ENCODE measurements at regions not wholly inside any gene's neighbourhood (a gene's known extent, or its start where the extent isn't known, plus 50 kb on each side); places are given as distances from the start of the nearest gene placed in this dataset.

DNA sequence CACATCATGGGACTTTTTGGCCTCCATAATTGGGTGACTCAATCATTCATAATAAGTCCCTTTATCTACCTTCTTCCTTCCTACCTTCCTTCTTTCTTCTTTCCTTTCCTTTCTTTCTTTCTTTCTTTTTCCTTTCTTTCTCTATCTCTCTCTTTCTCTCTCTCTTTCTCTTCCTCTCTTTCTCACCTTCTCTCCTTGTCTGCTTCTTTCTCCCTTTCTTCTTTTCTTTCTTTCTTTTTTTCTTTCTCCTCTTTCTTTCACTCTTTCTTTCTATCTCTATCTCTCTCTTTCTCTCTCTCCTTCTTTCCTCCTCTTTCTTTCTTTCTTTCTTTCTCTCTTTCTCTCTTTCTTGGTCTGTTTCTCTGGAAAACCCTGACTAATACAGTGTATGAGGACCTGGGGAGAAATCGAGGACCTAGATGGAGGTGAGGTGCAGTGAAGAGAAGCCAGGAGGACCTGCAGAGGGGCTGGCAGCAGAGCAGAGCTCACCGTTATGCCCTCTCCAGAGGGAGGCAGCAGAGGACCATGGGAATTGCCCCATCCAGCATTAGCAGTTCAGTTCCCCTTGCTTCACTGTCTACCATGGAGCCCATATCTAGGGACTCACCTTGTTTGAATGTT lies 52.7 kb upstream of the BTRC start:
- Histone ChIP-seq H3K9ac (ENCODE audit: low read length) (no peak overlapping the region), H3K4me1 (ENCODE audit: insufficient read depth, low read length) (no peaks in the 10 kb centered on the region), H3K9me3 (ENCODE audit: low read length) (no peaks in the 10 kb centered on the region), H3K27ac (ENCODE audit: low read depth, low read length) (no peak overlapping the region), H3K4me3 (ENCODE audit: low read depth in 1 of 2, low read length in 2 of 2) (no peak overlapping the region), H3K27me3 (ENCODE audit: control insufficient read depth in 1 of 2, insufficient read depth in 2 of 2, low read length in 2 of 2) (peaks cover 0 to 8% of the 10 kb centered on the region in 2 donors), H3K36me3 (ENCODE audit: insufficient read depth, low read length) (no peaks in the 10 kb centered on the region)

DNA sequence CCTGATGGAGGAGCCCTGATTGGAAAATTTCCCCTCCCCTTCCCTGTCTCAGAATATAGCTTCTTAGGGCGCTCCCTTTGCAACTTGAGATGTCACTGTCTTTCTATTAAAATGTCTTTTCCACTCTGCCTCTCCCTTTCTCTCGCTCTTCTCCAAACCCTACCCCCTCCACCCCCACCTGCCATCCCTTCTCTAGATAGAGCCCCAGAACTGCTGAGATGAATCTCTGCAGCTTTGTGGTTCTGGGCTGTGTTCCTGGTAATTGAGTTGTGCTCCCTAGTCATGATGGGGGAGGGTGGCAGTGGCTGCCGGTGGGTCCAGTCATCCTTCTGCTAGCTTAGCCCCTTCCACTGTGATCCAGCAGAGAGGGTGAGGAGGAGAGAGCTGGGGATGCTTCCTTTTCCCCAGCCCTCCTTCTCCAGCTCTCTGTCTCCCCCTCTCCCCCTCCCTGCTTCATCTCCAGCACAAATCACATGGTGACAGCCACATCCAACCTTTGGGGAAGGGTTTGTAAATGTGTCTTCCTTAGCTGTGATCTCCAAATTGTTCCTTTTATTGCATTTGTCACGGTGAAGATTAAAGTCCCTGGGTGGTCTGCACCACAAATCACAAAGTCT lies 50.8 kb upstream of the BTRC start:
- H3K27ac ChIP-seq (ENCODE audit: low read depth, low read length) = no peak overlapping the region
- no peaks in the 10 kb centered on the region for H3K36me3 ChIP-seq (ENCODE audit: insufficient read depth, low read length)
- H3K4me3 ChIP-seq (ENCODE audit: low read depth in 1 of 2, low read length in 2 of 2) = no peak overlapping the region
- no peaks in the 10 kb centered on the region for H3K9me3 ChIP-seq (ENCODE audit: low read length)
- no peak overlapping the region for H3K9ac ChIP-seq (ENCODE audit: low read length)
- no peaks in the 10 kb centered on the region for H3K4me1 ChIP-seq (ENCODE audit: insufficient read depth, low read length)
- H3K27me3 ChIP-seq (ENCODE audit: control insufficient read depth in 1 of 2, insufficient read depth in 2 of 2, low read length in 2 of 2) = peaks cover 0 to 3% of the 10 kb centered on the region in 2 donors

All from muscle layer of colon (tissue), 2 donors.